AG09309 (cell line): ENCODE measurements at regions not wholly inside any gene's neighbourhood (a gene's known extent, or its start where the extent isn't known, plus 50 kb on each side); places are given as distances from the start of the nearest gene placed in this dataset.
A peak's percentile ranks its signal among the peaks of the same experiment; 100 is the strongest.

Source experiments
- DNase-seq: peaks from one replicate; pipeline ENCODE4 v3.0.0-alpha.2; 2010; ENCODE audit warnings: low read depth
- H3K4me3 ChIP-seq: 2 replicates; pipeline ENCODE4 v1.5.1; 2011; ENCODE audit warnings: mild to moderate bottlenecking, low read depth, low read length, moderate library complexity; ENCODE audit not compliant: control insufficient read depth
- TF ChIP-seq, protein P1 (sequence below): IDR thresholded peaks from 2 replicates; pipeline ENCODE4 v1.5.1; 2011; ENCODE audit warnings: mild to moderate bottlenecking, low read depth, low read length, inconsistent platforms; ENCODE audit not compliant: insufficient read depth, control insufficient read depth; ENCODE audit errors: missing control alignments

GRCh38 chr7:123367484-123368122, 166.8 kb downstream of the IQUB start:
- TF ChIP-seq, protein P1, sequence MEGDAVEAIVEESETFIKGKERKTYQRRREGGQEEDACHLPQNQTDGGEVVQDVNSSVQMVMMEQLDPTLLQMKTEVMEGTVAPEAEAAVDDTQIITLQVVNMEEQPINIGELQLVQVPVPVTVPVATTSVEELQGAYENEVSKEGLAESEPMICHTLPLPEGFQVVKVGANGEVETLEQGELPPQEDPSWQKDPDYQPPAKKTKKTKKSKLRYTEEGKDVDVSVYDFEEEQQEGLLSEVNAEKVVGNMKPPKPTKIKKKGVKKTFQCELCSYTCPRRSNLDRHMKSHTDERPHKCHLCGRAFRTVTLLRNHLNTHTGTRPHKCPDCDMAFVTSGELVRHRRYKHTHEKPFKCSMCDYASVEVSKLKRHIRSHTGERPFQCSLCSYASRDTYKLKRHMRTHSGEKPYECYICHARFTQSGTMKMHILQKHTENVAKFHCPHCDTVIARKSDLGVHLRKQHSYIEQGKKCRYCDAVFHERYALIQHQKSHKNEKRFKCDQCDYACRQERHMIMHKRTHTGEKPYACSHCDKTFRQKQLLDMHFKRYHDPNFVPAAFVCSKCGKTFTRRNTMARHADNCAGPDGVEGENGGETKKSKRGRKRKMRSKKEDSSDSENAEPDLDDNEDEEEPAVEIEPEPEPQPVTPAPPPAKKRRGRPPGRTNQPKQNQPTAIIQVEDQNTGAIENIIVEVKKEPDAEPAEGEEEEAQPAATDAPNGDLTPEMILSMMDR, result peak; percentile 48
- DNase-seq, result no peak
- no peak overlapping the region for H3K4me3 ChIP-seq

DNA sequence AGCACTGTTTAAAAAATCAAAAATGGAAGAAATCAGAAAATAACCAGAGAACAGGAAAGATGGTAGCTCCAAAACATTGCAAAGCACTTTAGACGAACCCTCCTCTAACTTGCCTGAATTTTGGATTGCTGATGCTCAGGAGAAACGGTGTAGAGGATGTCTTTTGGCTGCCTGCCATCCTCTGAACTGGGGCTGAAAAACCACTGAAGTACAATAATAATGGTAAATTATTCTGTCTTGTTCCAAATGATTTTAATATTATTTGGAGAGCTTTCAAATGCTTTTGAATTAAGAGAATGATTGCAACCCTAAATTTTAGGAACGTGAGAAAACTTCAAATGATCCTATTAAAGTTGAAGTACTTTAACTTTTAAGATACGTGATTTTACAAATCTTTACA, 167.3 kb upstream of the SLC13A1 start:
- DNase-seq, result no peak
- TF ChIP-seq, protein P1, result no peak
- H3K4me3 ChIP-seq, result no peak overlapping the region

DNA sequence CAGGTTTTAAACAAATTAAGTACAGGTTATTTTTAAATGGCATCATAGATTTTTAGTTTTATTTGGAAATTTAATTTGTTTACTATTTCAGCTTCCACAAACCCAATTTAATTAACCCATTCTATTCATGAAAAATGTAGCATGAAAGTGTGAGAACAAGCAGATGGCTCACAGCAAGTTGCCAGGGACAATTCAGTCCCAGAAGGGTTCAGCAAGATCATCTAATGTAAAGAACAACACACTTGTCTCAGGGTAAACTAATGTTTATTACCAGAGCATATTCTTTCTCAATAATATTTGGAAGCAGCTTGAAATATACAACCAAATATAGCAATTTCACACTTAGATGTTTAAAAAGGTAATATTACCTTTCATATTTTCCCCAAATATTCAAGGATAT, 166.9 kb upstream of the SLC13A1 start:
- TF ChIP-seq, protein P1, result no peak
- no peak overlapping the region for H3K4me3 ChIP-seq
- no peak for DNase-seq

DNA sequence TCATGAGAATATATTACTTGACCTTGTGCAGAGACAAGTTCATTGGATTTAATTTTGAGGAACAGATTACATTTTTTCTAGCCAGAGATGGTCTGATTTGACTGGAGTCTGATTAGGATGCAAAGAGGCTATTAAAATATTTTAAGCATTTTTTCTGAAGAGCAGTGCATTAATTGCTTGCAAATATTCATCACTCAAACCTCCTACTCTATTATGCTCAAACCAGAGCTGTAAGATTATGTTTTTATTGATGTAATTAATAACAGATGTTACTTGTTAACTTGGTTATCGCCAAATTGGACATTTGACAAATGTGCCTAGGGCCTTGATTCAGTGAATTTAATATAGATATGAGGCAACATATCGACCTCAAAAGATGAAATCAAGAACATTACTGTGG, 160.9 kb upstream of the SLC13A1 start:
- DNase-seq, result no peak
- TF ChIP-seq, protein P1, result no peak
- no peak overlapping the region for H3K4me3 ChIP-seq

DNA sequence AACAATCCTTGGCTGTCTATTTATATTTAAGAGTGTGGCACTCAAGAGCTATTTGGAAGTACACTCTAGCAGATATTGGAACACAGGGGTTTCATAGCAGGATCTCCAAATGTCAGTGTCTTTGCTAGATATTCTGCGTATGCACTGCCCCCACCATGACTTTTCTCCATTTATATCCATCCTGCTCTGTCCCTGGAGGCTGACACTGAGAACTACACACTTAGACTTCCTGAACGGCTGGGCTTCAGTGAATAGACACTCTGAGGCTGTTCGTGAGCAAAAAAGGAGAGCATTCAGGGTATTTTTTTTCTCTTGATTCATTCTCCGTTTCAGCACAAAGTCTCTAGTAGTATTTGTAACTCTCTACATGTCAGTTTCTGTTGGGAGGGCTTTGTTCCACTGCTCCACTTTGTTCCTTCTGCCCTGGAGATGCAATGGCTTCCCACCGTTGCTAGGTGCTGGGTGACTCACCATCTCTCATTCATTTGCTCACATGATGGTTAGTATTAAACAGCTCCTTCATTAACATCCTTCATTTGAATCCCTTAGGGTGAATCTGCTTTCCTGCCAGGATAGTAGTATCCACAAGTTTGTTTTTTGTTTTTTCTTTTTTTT, 155.9 kb upstream of the SLC13A1 start:
- no peak overlapping the region for H3K4me3 ChIP-seq
- no peak for DNase-seq
- TF ChIP-seq, protein P1, result no peak

DNA sequence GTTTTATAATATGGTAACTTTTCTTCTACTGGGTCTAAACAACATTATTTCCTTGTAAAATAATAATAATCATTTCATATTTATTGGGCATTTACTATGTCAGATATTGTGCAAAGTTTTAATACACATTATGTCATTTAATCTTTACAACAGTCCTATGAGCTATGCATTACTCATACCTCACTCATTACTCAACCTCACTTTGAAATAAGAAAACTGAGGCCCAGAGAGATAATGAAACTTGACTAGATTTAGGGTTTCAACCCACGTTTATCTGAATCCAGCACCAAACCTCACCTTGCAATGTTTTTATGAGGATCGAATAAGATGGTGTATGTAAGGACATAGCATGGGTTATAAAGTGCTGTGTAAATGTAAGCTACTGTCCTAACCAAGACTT, 153.2 kb upstream of the SLC13A1 start:
- TF ChIP-seq, protein P1, result no peak
- H3K4me3 ChIP-seq, result no peak overlapping the region
- no peak for DNase-seq
